Omental fat pad (tissue), 3 donors: ENCODE measurements at regions not wholly inside any gene's neighbourhood (a gene's known extent, or its start where the extent isn't known, plus 50 kb on each side); places are given as distances from the start of the nearest gene placed in this dataset.

Source experiments
- ATAC-seq: fragments of 150-250 bp; one replicate; pipeline ENCODE4 v1.9.1; 2016; ENCODE audit warnings: mild to moderate bottlenecking, moderate library complexity; ENCODE audit not compliant: low FRiP score
- DNase-seq: peaks from one replicate; pipeline ENCODE4 v3.0.0-alpha.2; 2019; ENCODE audit warnings: low spot score
- TF ChIP-seq, protein P1 (sequence below), 3 donors: fragments of 450-650 bp; IDR thresholded peaks; one replicate each; pipeline ENCODE4 v1.5.1; 2016 to 2017; ENCODE audit warnings: antibody characterized with exemption in 3 of 3, mild to moderate bottlenecking in 3 of 3, moderate library complexity in 2 of 3

DNA sequence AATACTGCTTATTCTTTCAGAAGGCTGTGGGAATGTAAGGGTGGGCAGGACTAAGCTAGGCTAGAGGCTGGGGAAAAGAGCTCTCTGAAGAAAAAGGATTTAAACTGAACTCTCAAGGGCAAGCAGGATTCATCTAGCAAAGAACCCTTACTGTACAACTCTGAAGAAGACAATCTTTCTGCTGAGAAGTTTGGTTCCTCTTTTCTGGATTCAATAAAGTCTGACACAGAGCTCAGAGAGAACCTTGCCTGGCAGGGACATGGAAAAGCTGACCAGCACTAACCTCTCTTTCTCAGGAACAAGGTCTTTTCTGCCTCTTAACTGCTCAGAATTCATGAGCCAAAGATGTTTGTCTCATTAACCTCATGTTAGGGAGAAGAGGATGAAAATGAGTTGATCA is 388.4 kb upstream of the DDI1 start:
- DNase-seq (no peak), ATAC-seq (no peak)
- TF ChIP-seq, protein P1, sequence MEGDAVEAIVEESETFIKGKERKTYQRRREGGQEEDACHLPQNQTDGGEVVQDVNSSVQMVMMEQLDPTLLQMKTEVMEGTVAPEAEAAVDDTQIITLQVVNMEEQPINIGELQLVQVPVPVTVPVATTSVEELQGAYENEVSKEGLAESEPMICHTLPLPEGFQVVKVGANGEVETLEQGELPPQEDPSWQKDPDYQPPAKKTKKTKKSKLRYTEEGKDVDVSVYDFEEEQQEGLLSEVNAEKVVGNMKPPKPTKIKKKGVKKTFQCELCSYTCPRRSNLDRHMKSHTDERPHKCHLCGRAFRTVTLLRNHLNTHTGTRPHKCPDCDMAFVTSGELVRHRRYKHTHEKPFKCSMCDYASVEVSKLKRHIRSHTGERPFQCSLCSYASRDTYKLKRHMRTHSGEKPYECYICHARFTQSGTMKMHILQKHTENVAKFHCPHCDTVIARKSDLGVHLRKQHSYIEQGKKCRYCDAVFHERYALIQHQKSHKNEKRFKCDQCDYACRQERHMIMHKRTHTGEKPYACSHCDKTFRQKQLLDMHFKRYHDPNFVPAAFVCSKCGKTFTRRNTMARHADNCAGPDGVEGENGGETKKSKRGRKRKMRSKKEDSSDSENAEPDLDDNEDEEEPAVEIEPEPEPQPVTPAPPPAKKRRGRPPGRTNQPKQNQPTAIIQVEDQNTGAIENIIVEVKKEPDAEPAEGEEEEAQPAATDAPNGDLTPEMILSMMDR (IDR thresholded peaks at IDR 0.05) = no peak

DNA sequence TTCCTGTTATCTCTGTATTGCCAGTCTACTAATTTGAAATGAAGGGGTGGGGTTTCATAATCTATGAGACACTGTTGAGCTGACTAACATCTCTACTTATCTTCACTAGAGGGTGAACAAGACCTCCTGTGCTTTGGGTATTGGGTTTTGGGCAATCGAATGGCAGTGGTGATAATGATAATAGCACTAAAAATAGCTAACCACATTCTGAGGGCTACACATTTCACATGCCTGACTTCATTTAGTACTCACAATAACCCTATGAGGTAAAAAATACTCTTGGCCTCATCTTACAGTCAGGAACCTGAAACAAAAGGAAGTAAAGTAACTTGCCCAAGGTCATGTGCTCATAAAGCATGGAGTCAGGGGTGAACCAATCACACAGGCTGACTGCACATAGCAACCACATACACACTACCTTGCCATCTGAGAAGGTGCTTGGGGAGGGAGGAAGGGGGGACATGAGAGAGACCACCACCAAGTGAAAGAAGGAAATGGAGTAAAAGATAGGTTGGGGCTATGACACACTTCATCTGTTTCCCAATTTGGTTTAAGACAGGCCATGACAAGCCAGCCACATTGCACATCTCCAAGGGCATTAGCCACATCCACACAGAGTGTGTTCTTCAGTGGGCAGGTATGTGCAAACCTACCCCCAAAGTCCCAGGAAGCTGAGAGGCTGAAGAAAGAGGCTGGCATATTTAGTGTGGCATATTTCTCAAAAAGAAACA is 387.6 kb upstream of the DDI1 start:
- no peak for DNase-seq
- TF ChIP-seq, protein P1 (IDR thresholded peaks at IDR 0.05) = no peak
- ATAC-seq = no peak

DNA sequence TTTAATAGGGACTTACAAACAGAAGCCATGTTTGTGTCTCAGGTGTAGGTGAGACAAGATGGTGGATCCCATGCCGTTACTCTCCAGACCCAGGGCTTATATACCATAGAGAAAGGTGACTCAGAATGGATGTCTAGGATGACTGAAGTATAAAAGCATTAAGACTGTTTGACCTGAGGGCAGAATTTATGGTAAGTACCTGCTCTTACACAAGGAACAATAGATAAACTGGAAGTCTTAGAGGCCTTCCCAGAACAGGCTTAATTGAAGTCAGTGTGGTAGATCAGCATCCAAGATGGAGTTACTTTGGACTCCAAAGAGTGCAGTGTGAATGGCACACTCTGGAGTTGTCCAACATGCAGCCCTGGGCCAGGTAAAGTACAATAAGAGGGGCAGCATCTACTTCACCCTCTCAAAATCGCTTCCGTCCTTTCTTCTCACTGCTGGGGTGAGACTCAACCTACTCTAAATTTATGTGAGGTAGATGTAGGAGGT is 387.0 kb upstream of the DDI1 start:
- TF ChIP-seq, protein P1 (IDR thresholded peaks at IDR 0.05) = no peak
- ATAC-seq (no peak), DNase-seq (no peak)

GRCh38 chr11:103650330-103650729 is 386.1 kb upstream of the DDI1 start:
- TF ChIP-seq, protein P1 (IDR thresholded peaks at IDR 0.05) = no peak
- no peak for ATAC-seq
- no peak for DNase-seq

GRCh38 chr11:103651341-103651998 is 385.0 kb upstream of the DDI1 start:
- DNase-seq = no peak
- ATAC-seq = no peak
- TF ChIP-seq, protein P1 (IDR thresholded peaks at IDR 0.05) = no peak

DNA sequence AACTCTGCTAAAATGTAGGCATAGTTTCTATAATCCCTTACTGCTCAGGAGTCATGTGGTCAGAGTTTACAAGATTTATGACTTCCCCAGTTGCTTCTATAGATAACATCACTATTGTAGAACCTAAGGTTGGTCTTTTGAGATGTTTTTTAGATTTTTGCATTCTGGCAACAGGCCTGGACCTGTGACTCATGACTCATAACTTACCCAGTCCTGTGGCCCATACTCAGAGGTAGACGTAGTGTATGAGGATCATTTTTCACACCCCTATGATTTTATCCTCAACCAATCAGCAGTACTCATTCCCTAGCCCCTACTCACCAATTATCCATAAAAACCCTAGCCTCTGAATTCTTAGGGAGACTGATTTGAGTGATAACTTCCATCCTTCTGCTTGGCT is 384.4 kb upstream of the DDI1 start:
- TF ChIP-seq, protein P1 (IDR thresholded peaks at IDR 0.05) = no peak
- ATAC-seq (no peak), DNase-seq (no peak)

DNA sequence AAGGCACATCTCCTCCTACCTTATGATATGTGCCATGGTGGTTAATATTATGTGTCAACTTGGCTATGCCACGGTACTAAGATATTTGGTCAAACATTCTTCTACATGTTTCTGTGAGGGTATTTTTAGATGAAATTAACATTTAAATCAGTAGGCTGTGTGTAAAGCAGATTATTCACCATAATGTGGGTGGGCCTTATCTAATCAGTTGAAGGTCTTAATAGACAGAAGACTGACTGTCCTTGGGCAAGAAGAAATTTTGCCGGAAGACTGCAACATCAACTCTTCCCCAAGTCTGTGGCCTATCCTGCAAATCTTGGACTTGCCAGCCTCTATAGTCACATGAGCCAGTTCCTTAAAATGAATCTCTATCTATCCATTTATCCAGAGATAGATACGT is 380.1 kb upstream of the DDI1 start:
- ATAC-seq (no peak), DNase-seq (no peak)
- TF ChIP-seq, protein P1 (IDR thresholded peaks at IDR 0.05) = no peak
